T-helper 2 cell treated with Interferon-gamma antibody and Interleukin-4, amounts not matched to agents 5 μg/mL and 100 μg/mL, for 36 hours (primary cell): ENCODE measurements at regions not wholly inside any gene's neighbourhood (a gene's known extent, or its start where the extent isn't known, plus 50 kb on each side); places are given as distances from the start of the nearest gene placed in this dataset.
"Not testable (repeated sequence)": the region's sequence is repeated elsewhere in the genome, so short reads cannot be mapped to it uniquely, and the experiment has no call there.

Experiments used
- DNase-seq: peaks from one replicate; pipeline ENCODE4 v3.0.0; 2021; ENCODE audit warnings: low spot score
- H3K27ac Mint-ChIP-seq: one replicate; pipeline ENCODE4 v1.8.0; 2021; ENCODE audit warnings: mild to moderate bottlenecking, mixed read lengths
- H3K27me3 Mint-ChIP-seq: one replicate; pipeline ENCODE4 v1.8.0; 2021; ENCODE audit warnings: low read depth, mixed read lengths
- H3K36me3 Mint-ChIP-seq: one replicate; pipeline ENCODE4 v1.8.0; 2021; ENCODE audit warnings: low read depth, mixed read lengths
- H3K4me1 Mint-ChIP-seq: one replicate; pipeline ENCODE4 v1.8.0; 2021; ENCODE audit warnings: low read depth, mixed read lengths
- H3K4me3 Mint-ChIP-seq: one replicate; pipeline ENCODE4 v1.8.0; 2022; ENCODE audit warnings: mild to moderate bottlenecking, moderate library complexity, mixed read lengths
- H3K9me3 Mint-ChIP-seq: one replicate; pipeline ENCODE4 v1.8.0; 2021; ENCODE audit warnings: mixed read lengths

DNA sequence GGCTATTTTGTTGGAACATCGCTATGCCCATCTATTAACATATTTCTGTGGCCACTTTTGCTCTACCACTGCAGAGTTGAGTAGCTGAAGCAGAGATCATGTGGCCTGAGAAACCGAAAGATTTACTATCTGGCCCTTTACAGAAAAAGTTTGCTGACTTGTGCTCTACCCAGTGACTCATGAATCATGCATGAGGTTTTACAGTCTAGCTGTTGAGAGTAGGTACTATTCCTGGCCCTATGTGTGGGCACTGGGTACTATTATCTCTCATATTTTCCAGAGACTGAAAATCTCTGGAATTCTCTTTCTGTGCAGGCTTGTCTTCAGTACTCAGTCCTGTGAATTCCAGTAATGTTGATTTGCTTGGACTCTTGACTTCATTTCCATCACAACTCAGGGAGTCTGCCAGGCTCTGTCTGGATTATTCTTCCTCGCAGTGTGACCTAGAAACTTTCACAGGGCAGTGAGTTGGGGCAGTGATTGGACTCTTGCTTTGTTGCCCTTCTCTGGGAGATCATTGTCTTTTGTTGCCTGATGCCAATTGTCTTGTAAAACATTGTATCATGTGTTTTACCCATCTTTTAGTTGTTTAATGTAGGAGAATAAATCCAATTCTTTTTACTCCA is 121.3 kb upstream of the PRSS12 start:
- not testable (repeated sequence) for H3K4me1 Mint-ChIP-seq, H3K27me3 Mint-ChIP-seq, H3K4me3 Mint-ChIP-seq, DNase-seq, H3K27ac Mint-ChIP-seq, H3K9me3 Mint-ChIP-seq, H3K36me3 Mint-ChIP-seq

DNA sequence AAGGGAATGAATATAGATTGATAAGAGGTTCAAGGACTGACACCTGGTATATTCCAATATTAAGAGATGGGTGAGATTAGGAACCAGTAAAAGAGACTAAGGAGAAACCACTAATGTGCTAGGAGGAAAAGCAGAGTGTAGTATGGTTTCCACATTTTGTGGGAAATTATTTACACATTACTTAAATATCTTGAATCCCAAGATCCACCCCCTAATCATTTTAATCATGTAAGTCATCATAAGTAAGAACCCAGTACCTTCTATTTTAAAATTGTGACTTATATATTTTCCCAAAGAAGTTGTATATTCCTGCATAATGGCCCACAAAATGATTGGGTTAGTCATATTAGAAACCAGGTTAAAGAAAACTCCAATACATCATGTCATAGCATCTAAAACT is 122.0 kb upstream of the PRSS12 start:
- not testable (repeated sequence) for H3K9me3 Mint-ChIP-seq, H3K27me3 Mint-ChIP-seq, H3K4me3 Mint-ChIP-seq, DNase-seq, H3K4me1 Mint-ChIP-seq, H3K27ac Mint-ChIP-seq, H3K36me3 Mint-ChIP-seq

DNA sequence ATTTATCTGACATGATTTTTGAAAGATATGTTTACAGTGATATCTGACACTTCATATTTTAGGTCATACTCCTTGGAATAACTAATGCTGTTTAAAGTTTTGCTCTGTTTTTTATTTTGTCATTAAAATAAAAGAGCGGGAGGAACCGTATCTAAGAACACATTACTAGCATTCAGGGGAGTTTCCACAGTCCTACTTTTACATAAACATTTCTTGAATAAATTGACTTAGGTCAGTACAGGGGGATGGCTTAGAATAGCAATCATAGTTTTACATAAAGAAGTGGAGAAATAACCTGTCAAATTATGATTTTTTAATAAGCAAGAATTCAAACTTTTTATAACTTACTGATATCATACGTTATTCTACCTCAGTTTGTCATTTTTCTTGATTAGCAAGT is 123.1 kb upstream of the PRSS12 start:
- not testable (repeated sequence) for H3K4me1 Mint-ChIP-seq, DNase-seq, H3K9me3 Mint-ChIP-seq, H3K4me3 Mint-ChIP-seq, H3K27ac Mint-ChIP-seq, H3K27me3 Mint-ChIP-seq, H3K36me3 Mint-ChIP-seq

DNA sequence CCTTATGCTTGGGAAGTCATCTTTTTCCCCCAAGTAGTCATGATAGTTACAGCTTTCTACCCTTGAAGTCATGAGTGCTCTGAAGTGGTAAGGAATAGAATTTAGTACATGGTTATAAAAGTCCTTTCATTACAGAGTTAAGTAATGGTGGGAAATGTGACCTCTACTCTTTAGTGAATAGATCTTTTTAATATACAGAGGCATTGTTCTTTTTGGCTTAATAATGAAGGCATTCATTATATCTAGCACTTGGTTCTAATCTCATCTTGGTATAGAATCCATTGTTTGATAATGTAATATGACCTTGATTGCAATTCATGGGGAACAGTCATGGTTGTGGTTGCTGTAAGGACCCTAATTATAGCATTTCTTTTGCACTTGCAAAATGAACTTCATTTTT is 125.0 kb upstream of the PRSS12 start:
- DNase-seq, H3K4me3 Mint-ChIP-seq, H3K27ac Mint-ChIP-seq, H3K27me3 Mint-ChIP-seq, H3K9me3 Mint-ChIP-seq, H3K4me1 Mint-ChIP-seq, H3K36me3 Mint-ChIP-seq: not testable (repeated sequence)

DNA sequence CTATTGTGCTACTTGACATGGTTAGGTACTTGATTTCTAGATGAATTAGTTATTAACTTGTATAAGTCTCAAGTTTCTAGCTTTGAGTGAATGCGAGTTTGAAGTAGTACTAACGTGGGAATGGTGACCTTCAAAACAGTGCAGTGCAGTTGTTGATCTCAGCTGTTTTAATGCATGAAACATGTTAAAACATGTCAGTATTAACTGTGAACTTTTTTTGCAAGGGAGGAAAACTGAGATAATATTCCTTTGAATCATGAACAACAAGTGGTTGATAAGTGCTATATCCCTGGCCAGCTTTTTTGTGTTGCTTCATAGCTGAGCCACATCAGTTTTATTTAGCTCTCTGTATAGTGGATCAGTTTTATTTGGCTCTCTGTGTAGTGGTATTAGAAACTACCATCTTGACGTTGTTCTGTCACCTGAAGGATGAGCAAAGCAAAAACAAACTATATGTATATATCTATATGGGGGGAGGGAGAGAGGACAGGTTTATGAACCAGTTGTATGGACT is 133.1 kb upstream of the PRSS12 start:
- not testable (repeated sequence) for DNase-seq, H3K4me3 Mint-ChIP-seq

DNA sequence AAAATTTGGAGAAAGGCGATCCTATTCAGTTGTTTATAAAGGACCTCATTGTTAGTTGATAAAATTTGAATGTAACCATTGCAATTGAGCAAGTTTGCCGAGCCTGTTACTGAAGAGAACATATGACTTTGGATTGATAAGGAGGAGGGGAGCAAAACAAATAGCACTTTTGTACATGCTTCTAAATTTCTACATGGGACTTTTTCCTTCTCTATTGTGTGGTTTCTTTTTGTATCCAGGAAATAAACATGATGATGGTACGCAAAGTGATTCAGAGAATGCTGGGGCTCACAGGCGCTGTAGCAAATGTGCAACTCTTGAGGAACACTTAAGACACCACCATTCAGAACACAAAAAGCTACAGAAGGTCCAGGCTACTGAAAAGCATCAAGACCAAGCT is 140.2 kb upstream of the PRSS12 start:
- not testable (repeated sequence) for DNase-seq, H3K36me3 Mint-ChIP-seq, H3K4me1 Mint-ChIP-seq, H3K9me3 Mint-ChIP-seq, H3K4me3 Mint-ChIP-seq, H3K27ac Mint-ChIP-seq, H3K27me3 Mint-ChIP-seq

More for the DNA sequence above, 133.1 kb upstream of the PRSS12 start:
- H3K27me3 Mint-ChIP-seq, H3K36me3 Mint-ChIP-seq, H3K4me1 Mint-ChIP-seq, H3K27ac Mint-ChIP-seq, H3K9me3 Mint-ChIP-seq: not testable (repeated sequence)

DNA sequence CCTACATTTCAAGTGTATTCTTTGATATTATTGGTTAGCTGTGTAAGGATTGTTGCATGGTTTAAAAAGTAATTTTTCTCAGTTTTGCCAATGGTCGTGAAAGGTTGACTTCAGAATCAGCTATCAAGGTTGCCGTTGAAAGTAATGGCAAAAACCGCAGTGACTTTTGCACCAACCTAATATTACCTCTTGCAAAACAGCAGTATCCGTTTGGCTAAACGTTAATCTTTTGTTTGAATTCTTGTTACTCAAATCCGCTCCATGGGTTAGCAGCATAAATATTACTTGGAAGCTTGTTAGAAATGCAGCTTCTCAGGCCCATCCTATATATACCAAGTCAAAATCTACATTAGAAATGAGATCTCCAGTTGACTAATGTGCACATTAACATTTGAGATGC is 141.6 kb upstream of the PRSS12 start:
- H3K9me3 Mint-ChIP-seq, H3K4me1 Mint-ChIP-seq, H3K27me3 Mint-ChIP-seq, H3K36me3 Mint-ChIP-seq, DNase-seq, H3K4me3 Mint-ChIP-seq, H3K27ac Mint-ChIP-seq: not testable (repeated sequence)

DNA sequence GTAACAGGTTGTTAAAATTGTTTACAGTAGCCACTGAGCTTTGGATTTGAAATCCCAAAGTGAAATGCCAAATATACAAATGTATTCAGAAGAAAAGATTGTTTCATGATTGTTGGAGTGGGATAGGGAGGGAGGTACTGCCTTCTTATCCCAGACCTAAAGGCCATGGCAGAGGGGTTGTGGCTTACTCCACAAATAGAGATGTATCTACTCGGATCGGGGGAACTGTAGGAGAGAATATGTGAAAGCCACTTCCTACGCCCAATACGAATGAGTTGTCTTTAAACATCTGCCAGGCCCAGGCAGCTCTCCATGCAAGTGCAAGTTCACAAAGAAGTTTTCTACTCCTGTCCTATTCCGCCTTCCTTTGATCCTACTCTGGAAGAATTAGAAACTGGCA is 150.2 kb upstream of the PRSS12 start:
- not testable (repeated sequence) for H3K27me3 Mint-ChIP-seq, H3K9me3 Mint-ChIP-seq, H3K4me3 Mint-ChIP-seq, H3K4me1 Mint-ChIP-seq, H3K27ac Mint-ChIP-seq, DNase-seq, H3K36me3 Mint-ChIP-seq

DNA sequence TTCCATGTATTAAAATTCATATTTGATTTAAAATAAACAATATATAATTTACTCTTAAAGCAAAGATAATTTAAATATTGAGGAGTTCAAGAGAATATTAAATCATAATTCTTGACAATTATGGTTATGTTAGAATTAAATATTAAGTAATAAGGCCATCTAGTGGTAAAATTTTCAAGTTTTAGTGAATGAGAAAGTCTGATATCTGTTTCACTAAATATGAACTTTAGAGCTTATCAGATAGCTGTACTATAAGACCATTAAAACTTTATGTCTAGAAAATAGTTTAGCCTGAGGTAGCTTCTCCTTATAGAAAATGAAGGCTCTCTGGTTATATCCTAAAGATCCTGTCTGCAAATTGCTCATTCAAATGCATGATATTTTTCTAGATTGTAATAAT is 152.1 kb upstream of the PRSS12 start:
- not testable (repeated sequence) for H3K36me3 Mint-ChIP-seq, H3K9me3 Mint-ChIP-seq, H3K27me3 Mint-ChIP-seq, H3K4me1 Mint-ChIP-seq, H3K27ac Mint-ChIP-seq, H3K4me3 Mint-ChIP-seq, DNase-seq

DNA sequence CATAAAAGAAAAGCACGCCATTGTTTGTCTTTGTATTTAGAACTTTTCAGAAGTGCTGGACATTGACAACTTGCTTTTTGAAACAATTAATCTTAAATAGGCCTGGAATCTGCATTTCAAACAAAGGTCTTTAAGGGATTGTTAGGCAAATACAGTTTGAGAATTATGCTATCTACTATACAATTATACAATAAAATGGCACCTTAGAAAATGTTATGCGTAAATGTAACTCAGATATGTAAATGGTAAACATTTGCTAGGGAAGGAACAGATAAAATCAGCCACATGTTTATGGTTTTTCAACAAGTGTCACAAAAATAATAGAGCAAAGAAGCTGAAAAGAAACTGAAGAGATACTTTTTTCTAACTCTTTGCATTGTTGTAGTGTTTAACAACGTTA is 152.7 kb upstream of the PRSS12 start:
- not testable (repeated sequence) for H3K27ac Mint-ChIP-seq, H3K4me3 Mint-ChIP-seq, H3K4me1 Mint-ChIP-seq, H3K36me3 Mint-ChIP-seq, H3K9me3 Mint-ChIP-seq, DNase-seq, H3K27me3 Mint-ChIP-seq

DNA sequence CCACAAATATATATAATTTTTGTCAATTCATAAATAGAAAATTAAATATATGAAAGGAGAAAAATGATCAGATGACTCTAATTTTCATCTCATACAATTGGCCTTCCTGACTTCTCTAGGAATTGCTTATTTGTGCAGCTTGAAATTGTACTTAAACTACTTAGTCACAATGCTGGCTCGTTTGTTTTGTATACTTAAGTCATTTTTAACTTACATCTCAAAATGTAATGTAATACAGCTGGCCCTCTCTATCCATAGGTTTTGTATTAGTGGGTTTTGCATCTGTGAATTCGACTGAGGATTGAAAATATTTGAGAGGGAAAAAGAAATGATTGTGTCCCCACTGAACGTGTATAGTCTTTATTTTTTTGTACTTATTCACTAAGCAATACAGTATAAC is 160.1 kb upstream of the PRSS12 start:
- not testable (repeated sequence) for H3K4me3 Mint-ChIP-seq, H3K4me1 Mint-ChIP-seq, H3K27ac Mint-ChIP-seq, H3K27me3 Mint-ChIP-seq, DNase-seq, H3K9me3 Mint-ChIP-seq, H3K36me3 Mint-ChIP-seq

DNA sequence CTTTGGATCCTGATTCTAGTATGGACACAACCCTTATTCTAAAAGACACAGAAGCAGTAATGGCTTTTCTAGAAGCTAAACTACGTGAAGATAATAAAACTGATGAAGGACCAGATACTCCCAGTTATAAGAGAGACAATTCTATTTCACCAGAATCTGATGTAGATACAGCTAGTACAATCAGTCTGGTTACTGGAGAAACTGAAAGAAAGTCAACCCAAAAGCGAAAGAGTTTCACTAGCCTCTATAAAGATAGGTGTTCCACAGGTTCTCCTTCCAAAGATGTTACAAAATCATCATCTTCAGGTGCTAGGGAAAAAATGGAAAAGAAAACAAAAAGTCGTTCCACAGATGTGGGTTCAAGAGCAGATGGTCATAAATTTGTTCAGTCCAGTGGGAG is 161.5 kb upstream of the PRSS12 start:
- H3K4me3 Mint-ChIP-seq, H3K36me3 Mint-ChIP-seq, H3K27me3 Mint-ChIP-seq, H3K27ac Mint-ChIP-seq, DNase-seq, H3K9me3 Mint-ChIP-seq, H3K4me1 Mint-ChIP-seq: not testable (repeated sequence)

DNA sequence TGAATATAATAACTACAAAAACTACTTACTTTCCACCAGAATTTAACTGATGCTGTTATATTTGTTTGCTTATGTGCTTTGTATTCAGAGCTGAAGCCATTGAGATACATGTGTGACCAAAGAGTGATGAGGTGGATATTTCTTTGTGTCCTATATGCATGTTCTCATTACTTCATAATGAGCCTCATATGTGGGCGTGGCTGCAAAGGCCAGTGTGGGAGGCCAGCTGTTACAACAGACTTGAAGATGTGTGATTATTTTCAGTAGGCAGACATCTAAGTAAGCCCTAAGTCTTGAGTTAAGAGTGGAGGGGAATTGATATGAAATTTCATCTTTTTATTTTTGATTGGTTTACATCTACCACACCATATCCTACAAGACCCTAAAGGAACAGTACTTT is 163.3 kb upstream of the PRSS12 start:
- not testable (repeated sequence) for H3K27me3 Mint-ChIP-seq, H3K4me1 Mint-ChIP-seq, H3K36me3 Mint-ChIP-seq, H3K4me3 Mint-ChIP-seq, DNase-seq, H3K9me3 Mint-ChIP-seq, H3K27ac Mint-ChIP-seq

DNA sequence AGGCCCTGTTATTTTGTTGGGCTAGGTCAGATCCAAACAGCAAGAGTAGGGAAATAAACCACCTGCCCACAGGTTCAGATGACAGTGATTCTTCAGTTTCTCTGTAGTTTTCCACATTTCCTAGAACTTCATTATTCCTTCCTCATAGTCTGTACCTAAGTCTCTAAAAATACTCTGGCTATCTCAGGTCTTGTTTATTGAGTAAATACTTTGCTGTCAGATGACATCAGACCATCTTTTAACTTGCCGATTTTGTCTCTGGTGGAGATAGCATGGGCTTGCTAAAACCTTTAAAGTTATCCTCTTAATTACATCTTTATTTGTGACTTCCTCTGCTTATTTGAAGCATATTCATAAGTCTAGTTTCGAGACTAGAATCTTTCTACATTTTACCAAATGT is 155.1 kb upstream of the METTL14 start:
- not testable (repeated sequence) for H3K9me3 Mint-ChIP-seq, H3K27ac Mint-ChIP-seq, H3K4me1 Mint-ChIP-seq, H3K4me3 Mint-ChIP-seq, DNase-seq, H3K27me3 Mint-ChIP-seq, H3K36me3 Mint-ChIP-seq

DNA sequence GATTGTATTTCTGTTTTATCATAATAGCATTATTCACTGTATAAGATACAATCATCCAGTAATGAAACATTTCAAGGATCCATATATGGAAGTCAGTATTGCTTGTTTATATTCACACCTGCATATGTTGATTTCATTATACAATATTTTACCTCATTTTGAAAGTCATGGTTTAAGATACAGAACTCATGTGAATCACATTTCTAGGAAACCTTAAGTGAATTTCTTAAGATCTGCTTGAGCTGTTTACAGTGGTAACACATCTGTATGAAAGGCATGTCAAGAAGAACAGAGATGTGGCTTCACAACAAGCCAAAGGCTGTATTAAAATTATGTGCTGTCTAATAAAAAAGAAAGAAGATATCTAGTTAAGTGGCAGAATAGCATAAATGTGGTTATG is 153.2 kb upstream of the METTL14 start:
- not testable (repeated sequence) for H3K4me3 Mint-ChIP-seq, H3K36me3 Mint-ChIP-seq, H3K27ac Mint-ChIP-seq, H3K27me3 Mint-ChIP-seq, H3K9me3 Mint-ChIP-seq, H3K4me1 Mint-ChIP-seq, DNase-seq
